ENCODE measurements at regions not wholly inside any gene's neighbourhood (a gene's known extent, or its start where the extent isn't known, plus 50 kb on each side); places are given as distances from the start of the nearest gene placed in this dataset.

- TF ChIP-seq, protein P1, sequence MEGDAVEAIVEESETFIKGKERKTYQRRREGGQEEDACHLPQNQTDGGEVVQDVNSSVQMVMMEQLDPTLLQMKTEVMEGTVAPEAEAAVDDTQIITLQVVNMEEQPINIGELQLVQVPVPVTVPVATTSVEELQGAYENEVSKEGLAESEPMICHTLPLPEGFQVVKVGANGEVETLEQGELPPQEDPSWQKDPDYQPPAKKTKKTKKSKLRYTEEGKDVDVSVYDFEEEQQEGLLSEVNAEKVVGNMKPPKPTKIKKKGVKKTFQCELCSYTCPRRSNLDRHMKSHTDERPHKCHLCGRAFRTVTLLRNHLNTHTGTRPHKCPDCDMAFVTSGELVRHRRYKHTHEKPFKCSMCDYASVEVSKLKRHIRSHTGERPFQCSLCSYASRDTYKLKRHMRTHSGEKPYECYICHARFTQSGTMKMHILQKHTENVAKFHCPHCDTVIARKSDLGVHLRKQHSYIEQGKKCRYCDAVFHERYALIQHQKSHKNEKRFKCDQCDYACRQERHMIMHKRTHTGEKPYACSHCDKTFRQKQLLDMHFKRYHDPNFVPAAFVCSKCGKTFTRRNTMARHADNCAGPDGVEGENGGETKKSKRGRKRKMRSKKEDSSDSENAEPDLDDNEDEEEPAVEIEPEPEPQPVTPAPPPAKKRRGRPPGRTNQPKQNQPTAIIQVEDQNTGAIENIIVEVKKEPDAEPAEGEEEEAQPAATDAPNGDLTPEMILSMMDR (IDR thresholded peaks at IDR 0.05) = no peak
- no peak for TF ChIP-seq POLR2A (IDR thresholded peaks at IDR 0.05)
Observed at GRCh38 chr2:186976329-186976728, 127.4 kb upstream of the ZSWIM2 start.
